Uterus (tissue), 3 donors: ENCODE measurements at regions not wholly inside any gene's neighbourhood (a gene's known extent, or its start where the extent isn't known, plus 50 kb on each side); places are given as distances from the start of the nearest gene placed in this dataset.

Source experiments
- DNase-seq, 2 donors: peaks; one replicate each; pipeline ENCODE4 v3.0.0-alpha.2; 2019 to 2020
- H3K27ac ChIP-seq, 2 donors: fragments of 200-600 bp; sonication (generic); 1 replicate in 1 of 2; 2 replicates in 1 of 2; pipeline ENCODE4 v1.5.1; 2016 to 2018
- H3K27me3 ChIP-seq, 2 donors: fragments of 200-600 bp; sonication (generic); one replicate each; pipeline ENCODE4 v1.5.1; 2018 to 2019; ENCODE audit warnings: control low read depth in 1 of 2
- H3K36me3 ChIP-seq, 2 donors: fragments of 200-600 bp; sonication (generic); one replicate each; pipeline ENCODE4 v1.5.1; 2019; ENCODE audit warnings: control low read depth in 1 of 2
- H3K4me1 ChIP-seq, 2 donors: fragments of 200-600 bp; sonication (generic); one replicate each; pipeline ENCODE4 v1.5.1; 2018 to 2019; ENCODE audit warnings: control low read depth in 1 of 2
- H3K4me3 ChIP-seq, 2 donors: fragments of 200-600 bp; sonication (generic); 1 replicate in 1 of 2; 2 replicates in 1 of 2; pipeline ENCODE4 v1.5.1; 2018 to 2019; ENCODE audit warnings: mild to moderate bottlenecking in 1 of 2
- H3K9me3 ChIP-seq, 2 donors: fragments of 200-600 bp; sonication (generic); one replicate each; pipeline ENCODE4 v1.5.1; 2019; ENCODE audit warnings: control low read depth in 1 of 2
- CTCF ChIP-seq, 4 experiments: fragments of 200-600 bp in 2 of 4; fragments of 450-650 bp in 2 of 4; sonication (generic) in 2 of 4; IDR thresholded peaks; one replicate each; pipeline ENCODE4 v1.5.1; 2016 to 2019; ENCODE audit warnings: antibody characterized with exemption in 4 of 4, mild to moderate bottlenecking in 2 of 4, moderate library complexity in 1 of 4
- POLR2A ChIP-seq, 2 donors: fragments of 450-650 bp; IDR thresholded peaks; one replicate each; pipeline ENCODE4 v1.6.1; 2016; ENCODE audit warnings: antibody characterized with exemption in 2 of 2, mild to moderate bottlenecking in 1 of 2, moderate library complexity in 1 of 2
- intact Hi-C: fragments of 100-400 bp; cut with DNase I; formaldehyde crosslinking; loops from one replicate; pipeline ENCODE4 v1.15.1; 2023; ENCODE audit warnings: low total_unique reads
- donor health status: DM: yes; HTN: yes; CAD: no.

GRCh38 chr12:69054343-69055056, 121.5 kb upstream of the CPM start:
- no peak for TF ChIP-seq POLR2A (IDR thresholded peaks at IDR 0.05)
- TF ChIP-seq CTCF (IDR thresholded peaks at IDR 0.05) = no peak
- Histone ChIP-seq H3K27ac (no peak overlapping the region), H3K4me3 (no peak overlapping the region), H3K27me3 (no peaks in the 10 kb centered on the region), H3K4me1 (no peaks in the 10 kb centered on the region), H3K9me3 (no peaks in the 10 kb centered on the region), H3K36me3 (no peaks in the 10 kb centered on the region)
- intact Hi-C loops = no loop called here
- no peak for DNase-seq

- no peak for DNase-seq
- no peak for TF ChIP-seq CTCF (IDR thresholded peaks at IDR 0.05)
- TF ChIP-seq POLR2A (IDR thresholded peaks at IDR 0.05) = no peak
- no peak overlapping the region for H3K4me3 ChIP-seq
- no peaks in the 10 kb centered on the region for H3K27me3 ChIP-seq
- no peaks in the 10 kb centered on the region for H3K36me3 ChIP-seq
- H3K27ac ChIP-seq = no peak overlapping the region
- H3K9me3 ChIP-seq = no peaks in the 10 kb centered on the region
- no peaks in the 10 kb centered on the region for H3K4me1 ChIP-seq
- intact Hi-C loops = no loop called here
These were observed 122.3 kb upstream of the CPM start for GRCh38 chr12:69055280-69055679.

- DNase-seq = no peak
- TF ChIP-seq CTCF (IDR thresholded peaks at IDR 0.05) (no peak), POLR2A (IDR thresholded peaks at IDR 0.05) (no peak)
- Histone ChIP-seq H3K9me3 (no peaks in the 10 kb centered on the region), H3K4me1 (no peaks in the 10 kb centered on the region), H3K4me3 (no peak overlapping the region), H3K27me3 (no peaks in the 10 kb centered on the region), H3K27ac (no peak overlapping the region), H3K36me3 (no peaks in the 10 kb centered on the region)
- intact Hi-C loops = no loop called here
These were observed 122.7 kb upstream of the CPM start for GRCh38 chr12:69055706-69056105.

- Histone ChIP-seq H3K4me3 (no peak overlapping the region), H3K36me3 (no peaks in the 10 kb centered on the region), H3K9me3 (no peaks in the 10 kb centered on the region), H3K27ac (no peak overlapping the region), H3K4me1 (no peaks in the 10 kb centered on the region), H3K27me3 (no peaks in the 10 kb centered on the region)
- TF ChIP-seq CTCF (IDR thresholded peaks at IDR 0.05) (no peak), POLR2A (IDR thresholded peaks at IDR 0.05) (no peak)
- intact Hi-C loops = no loop called here
- DNase-seq = no peak
These were observed 124.0 kb upstream of the CPM start for GRCh38 chr12:69056743-69057515.

- DNase-seq = no peak
These were observed 124.8 kb upstream of the CPM start for GRCh38 chr12:69057742-69058141.

More at GRCh38 chr12:69057742-69058141, 124.8 kb upstream of the CPM start:
- intact Hi-C loops = no loop called here
- Histone ChIP-seq H3K9me3 (no peaks in the 10 kb centered on the region), H3K36me3 (no peaks in the 10 kb centered on the region), H3K4me1 (no peaks in the 10 kb centered on the region), H3K4me3 (no peak overlapping the region), H3K27ac (no peak overlapping the region), H3K27me3 (no peaks in the 10 kb centered on the region)
- TF ChIP-seq POLR2A (IDR thresholded peaks at IDR 0.05) (no peak), CTCF (IDR thresholded peaks at IDR 0.05) (no peak)
